ENCODE measurements at regions not wholly inside any gene's neighbourhood (a gene's known extent, or its start where the extent isn't known, plus 50 kb on each side); places are given as distances from the start of the nearest gene placed in this dataset.

GRCh38 chr6:96299525-96299924 lies 222.1 kb upstream of the UFL1 start:
- no peak for TF ChIP-seq EZH2phosphoT487 (IDR thresholded peaks at IDR 0.05)
- no peak for TF ChIP-seq CTCF (IDR thresholded peaks at IDR 0.05)
- no peak for TF ChIP-seq EZH2 (IDR thresholded peaks at IDR 0.05)

All from neural progenitor cell (in vitro differentiated cells).